A673 (cell line): ENCODE measurements at regions not wholly inside any gene's neighbourhood (a gene's known extent, or its start where the extent isn't known, plus 50 kb on each side); places are given as distances from the start of the nearest gene placed in this dataset.

Experiments
- BruUV-seq: library from RNA; stranded (reverse); fragments of 400-500 nt; replicated peaks from 2 replicates; lab custom pipeline; 2021; lab: Mats Ljungman, UMichigan
- CTCF ChIA-PET: fragments of 300-600 bp; sonication (Branson Sonifier 250); formaldehyde crosslinking; loops from one replicate; lab custom pipeline; 2022; ENCODE audit warnings: antibody characterized with exemption; lab: Charles Lee
- POLR2A ChIA-PET: fragments of 300-600 bp; sonication (Branson Sonifier 250); formaldehyde crosslinking; loops from one replicate; lab custom pipeline; 2022; ENCODE audit warnings: antibody characterized with exemption; ENCODE audit not compliant: low non-redundant PET; lab: Charles Lee
- DNase-seq: peaks from one replicate; pipeline ENCODE4 v3.0.0-alpha.2; 2015; ENCODE audit warnings: low spot score
- H3K27ac ChIP-seq: fragments of 200-600 bp; sonication (generic); 2 replicates; pipeline ENCODE4 v1.5.1; 2016; ENCODE audit warnings: mixed run types, low read depth, mild to moderate bottlenecking, mixed read lengths, antibody characterized with exemption, low read length; ENCODE audit not compliant: poor library complexity, severe bottlenecking
- H3K27me3 ChIP-seq: fragments of 200-600 bp; sonication (generic); replicated peaks from 2 replicates; pipeline ENCODE4 v1.6.1; 2017; ENCODE audit warnings: mixed run types, low read depth, mild to moderate bottlenecking, mixed read lengths, antibody characterized with exemption, low read length; ENCODE audit not compliant: insufficient read depth, poor library complexity
- H3K36me3 ChIP-seq: fragments of 200-600 bp; sonication (generic); 2 replicates; pipeline ENCODE4 v1.6.1; 2016; ENCODE audit warnings: mixed run types, mild to moderate bottlenecking, mixed read lengths, antibody characterized with exemption, low read length; ENCODE audit not compliant: insufficient read depth, poor library complexity, severe bottlenecking
- H3K4me1 ChIP-seq: fragments of 200-600 bp; sonication (generic); 2 replicates; pipeline ENCODE4 v1.6.1; 2017; ENCODE audit warnings: mixed run types, mild to moderate bottlenecking, mixed read lengths, antibody characterized with exemption, low read length; ENCODE audit not compliant: insufficient read depth, poor library complexity, severe bottlenecking
- H3K4me3 ChIP-seq: fragments of 200-600 bp; sonication (generic); 2 replicates; pipeline ENCODE4 v1.5.1; 2016; ENCODE audit warnings: low read depth, mixed run types, mild to moderate bottlenecking, mixed read lengths, low read length; ENCODE audit not compliant: poor library complexity, severe bottlenecking
- H3K9me3 ChIP-seq: fragments of 200-600 bp; sonication (generic); 2 replicates; pipeline ENCODE4 v1.6.1; 2016; ENCODE audit warnings: mixed run types, low read depth, mild to moderate bottlenecking, mixed read lengths, antibody characterized with exemption, low read length; ENCODE audit not compliant: poor library complexity, severe bottlenecking
- EZH2 ChIP-seq: fragments of 200-600 bp; sonication (generic); IDR thresholded peaks from 2 replicates; pipeline ENCODE4 v1.6.1; 2017; ENCODE audit warnings: borderline replicate concordance, low read depth, mild to moderate bottlenecking, mixed read lengths, antibody characterized with exemption, low read length; ENCODE audit not compliant: poor library complexity, severe bottlenecking
- intact Hi-C: fragments of 100-400 bp; cut with micrococcal nuclease; formaldehyde crosslinking; loops from one replicate; pipeline ENCODE4 v1.10.0; 2022; ENCODE audit not compliant: unreplicated experiment
- TF ChIP-seq, protein P1 (sequence below): fragments of 300-800, 200-600 bp; sonication (generic); conservative IDR thresholded peaks from 2 replicates; pipeline ENCODE4 v1.5.1; 2017; ENCODE audit warnings: low read depth, mild to moderate bottlenecking, antibody characterized with exemption, low read length, moderate library complexity, mixed read lengths

DNA sequence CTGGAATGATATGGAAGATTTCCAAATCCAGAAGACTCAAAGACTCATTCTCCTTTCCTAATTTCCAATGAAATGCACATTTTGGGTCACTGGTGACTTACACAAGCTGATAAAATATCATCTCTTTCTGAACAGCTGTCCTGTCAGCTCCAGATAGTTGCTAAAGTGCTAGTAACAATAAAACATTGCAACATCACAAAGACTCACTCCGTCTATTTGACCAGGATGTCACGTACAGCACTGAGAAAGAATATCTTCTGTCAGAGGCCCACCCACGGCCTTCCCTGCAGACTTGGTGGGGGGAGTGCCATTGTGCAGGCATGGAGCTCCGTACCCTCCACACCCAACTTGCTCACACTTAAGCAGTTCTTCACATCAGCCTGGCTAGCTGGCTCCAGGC, 78.9 kb upstream of the EGR2 start:
- no peaks in the 10 kb centered on the region for H3K4me1 ChIP-seq
- CTCF ChIA-PET, result no interaction called here
- POLR2A ChIA-PET, result no interaction called here
- H3K4me3 ChIP-seq, result no peak overlapping the region
- no peaks in the 10 kb centered on the region for H3K9me3 ChIP-seq
- TF ChIP-seq, protein P1, sequence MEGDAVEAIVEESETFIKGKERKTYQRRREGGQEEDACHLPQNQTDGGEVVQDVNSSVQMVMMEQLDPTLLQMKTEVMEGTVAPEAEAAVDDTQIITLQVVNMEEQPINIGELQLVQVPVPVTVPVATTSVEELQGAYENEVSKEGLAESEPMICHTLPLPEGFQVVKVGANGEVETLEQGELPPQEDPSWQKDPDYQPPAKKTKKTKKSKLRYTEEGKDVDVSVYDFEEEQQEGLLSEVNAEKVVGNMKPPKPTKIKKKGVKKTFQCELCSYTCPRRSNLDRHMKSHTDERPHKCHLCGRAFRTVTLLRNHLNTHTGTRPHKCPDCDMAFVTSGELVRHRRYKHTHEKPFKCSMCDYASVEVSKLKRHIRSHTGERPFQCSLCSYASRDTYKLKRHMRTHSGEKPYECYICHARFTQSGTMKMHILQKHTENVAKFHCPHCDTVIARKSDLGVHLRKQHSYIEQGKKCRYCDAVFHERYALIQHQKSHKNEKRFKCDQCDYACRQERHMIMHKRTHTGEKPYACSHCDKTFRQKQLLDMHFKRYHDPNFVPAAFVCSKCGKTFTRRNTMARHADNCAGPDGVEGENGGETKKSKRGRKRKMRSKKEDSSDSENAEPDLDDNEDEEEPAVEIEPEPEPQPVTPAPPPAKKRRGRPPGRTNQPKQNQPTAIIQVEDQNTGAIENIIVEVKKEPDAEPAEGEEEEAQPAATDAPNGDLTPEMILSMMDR, result no peak
- no peak for TF ChIP-seq EZH2
- H3K36me3 ChIP-seq, result no peaks in the 10 kb centered on the region
- intact Hi-C loops, result no loop called here
- no peaks in the 10 kb centered on the region for H3K27me3 ChIP-seq
- no TSS peak for BruUV-seq
- H3K27ac ChIP-seq, result no peak overlapping the region
- DNase-seq, result no peak

DNA sequence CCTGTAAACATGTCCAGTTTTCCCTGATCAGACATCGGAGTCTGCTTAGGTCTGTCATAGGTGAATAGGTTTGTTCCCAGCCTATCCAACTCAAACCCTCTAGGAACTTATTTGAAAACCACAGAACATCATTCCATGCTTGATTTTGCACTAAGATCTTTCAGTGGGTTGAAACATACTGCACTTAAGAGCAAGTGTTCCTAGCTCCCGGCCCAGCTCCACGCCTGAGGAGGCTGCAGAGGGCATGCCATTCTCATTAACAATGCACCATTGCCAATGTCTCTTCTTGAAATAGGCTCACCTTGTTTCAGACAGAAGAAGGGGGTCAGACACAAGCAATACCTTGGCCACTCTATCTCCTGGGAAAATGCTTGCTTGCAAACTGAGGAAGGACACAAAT, 78.0 kb upstream of the EGR2 start:
- Histone ChIP-seq H3K27ac (no peak overlapping the region), H3K36me3 (no peaks in the 10 kb centered on the region), H3K27me3 (no peaks in the 10 kb centered on the region), H3K4me1 (no peaks in the 10 kb centered on the region), H3K9me3 (no peaks in the 10 kb centered on the region), H3K4me3 (no peak overlapping the region)
- DNase-seq, result no peak
- no peak for TF ChIP-seq EZH2
- TF ChIP-seq, protein P1, result no peak
- no TSS peak for BruUV-seq
- intact Hi-C loops, result no loop called here
- ChIA-PET POLR2A (no interaction called here), CTCF (no interaction called here)

DNA sequence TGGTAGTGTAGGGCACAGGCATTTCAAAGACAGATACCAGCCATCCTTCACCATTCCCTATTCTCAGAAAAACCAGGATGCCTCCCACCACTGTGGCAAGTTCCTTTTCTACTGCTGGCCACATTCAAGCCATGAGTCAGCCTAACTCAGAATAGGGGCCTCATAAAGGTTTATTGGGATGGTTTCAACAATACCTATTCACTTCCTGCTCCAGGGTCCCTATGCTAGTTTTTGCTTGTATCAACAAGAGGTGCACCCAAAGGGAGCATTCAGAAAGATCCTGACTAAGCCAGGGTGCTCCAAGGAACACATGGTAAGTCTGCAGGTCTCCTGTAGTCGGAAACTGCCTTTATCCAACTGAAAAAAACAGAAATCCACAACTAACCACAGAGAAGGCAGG, 76.9 kb upstream of the EGR2 start:
- POLR2A ChIA-PET, result no interaction called here
- Histone ChIP-seq H3K4me1 (no peaks in the 10 kb centered on the region), H3K4me3 (no peak overlapping the region), H3K9me3 (no peaks in the 10 kb centered on the region), H3K36me3 (no peaks in the 10 kb centered on the region), H3K27me3 (no peaks in the 10 kb centered on the region), H3K27ac (no peak overlapping the region)
- BruUV-seq, result no TSS peak
- intact Hi-C loops, result no loop called here
- TF ChIP-seq EZH2, result no peak
- TF ChIP-seq, protein P1, result no peak
- CTCF ChIA-PET, result no interaction called here
- no peak for DNase-seq
